Activated CD4-positive, CD25-positive, alpha-beta regulatory T cell treated with anti-CD3 and anti-CD28 coated beads, Interleukin-2, amount 50 U/mL, for 72 hours (primary cell): ENCODE measurements at regions not wholly inside any gene's neighbourhood (a gene's known extent, or its start where the extent isn't known, plus 50 kb on each side); places are given as distances from the start of the nearest gene placed in this dataset.
"Not testable (repeated sequence)": the region's sequence is repeated elsewhere in the genome, so short reads cannot be mapped to it uniquely, and the experiment has no call there.

Experiments
- DNase-seq: peaks from one replicate; pipeline ENCODE4 v3.0.0; 2021

DNA sequence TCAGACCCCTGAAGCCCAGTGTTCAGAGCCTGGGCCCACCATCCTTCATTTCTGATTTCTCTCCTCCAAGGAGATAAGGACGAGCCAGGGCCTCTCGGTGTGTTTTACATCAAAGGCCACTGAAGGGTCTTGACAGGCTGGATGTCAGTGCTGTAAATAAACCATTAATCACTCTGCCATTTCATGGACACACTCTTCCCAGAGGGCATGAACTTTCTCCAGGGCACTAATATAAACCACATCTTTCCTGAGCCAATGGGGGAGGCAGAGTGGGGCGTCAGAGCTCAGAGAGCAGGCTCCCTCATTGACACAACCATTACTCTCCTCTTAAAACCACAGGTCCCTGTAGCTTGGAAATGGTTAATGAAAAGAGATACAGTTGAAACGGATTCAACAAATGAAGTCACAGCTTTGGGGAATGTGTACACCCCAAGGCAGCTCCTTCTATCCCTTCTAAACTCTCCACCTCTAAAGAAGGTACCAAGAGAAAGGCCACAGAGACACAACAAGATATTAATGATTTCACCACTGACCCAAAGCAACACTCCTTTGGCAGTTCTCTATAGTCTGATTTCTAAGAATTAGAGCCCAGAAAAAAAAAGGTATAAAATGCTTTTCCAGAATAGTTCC is 200.6 kb downstream of the CHIC2 start:
- no peak for DNase-seq

DNA sequence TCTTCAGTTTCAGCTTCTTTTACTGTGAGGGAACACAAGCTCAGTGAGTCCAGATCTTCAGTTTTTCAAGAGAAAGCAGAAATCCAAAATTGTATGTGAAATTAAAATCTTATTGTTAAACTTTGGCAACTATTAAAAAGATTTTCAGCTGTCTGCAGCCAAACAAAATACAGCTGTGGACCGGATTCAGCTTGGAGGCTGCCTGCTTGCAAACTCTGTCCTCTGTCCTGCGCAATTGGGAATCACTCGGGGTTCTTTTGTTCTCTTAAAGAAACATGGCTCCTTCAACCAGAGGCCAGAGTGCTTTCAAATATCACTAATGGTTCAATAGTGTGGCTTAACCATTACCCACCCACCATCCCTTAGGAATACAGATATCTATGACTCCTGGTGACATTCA is 201.2 kb downstream of the CHIC2 start:
- no peak for DNase-seq

DNA sequence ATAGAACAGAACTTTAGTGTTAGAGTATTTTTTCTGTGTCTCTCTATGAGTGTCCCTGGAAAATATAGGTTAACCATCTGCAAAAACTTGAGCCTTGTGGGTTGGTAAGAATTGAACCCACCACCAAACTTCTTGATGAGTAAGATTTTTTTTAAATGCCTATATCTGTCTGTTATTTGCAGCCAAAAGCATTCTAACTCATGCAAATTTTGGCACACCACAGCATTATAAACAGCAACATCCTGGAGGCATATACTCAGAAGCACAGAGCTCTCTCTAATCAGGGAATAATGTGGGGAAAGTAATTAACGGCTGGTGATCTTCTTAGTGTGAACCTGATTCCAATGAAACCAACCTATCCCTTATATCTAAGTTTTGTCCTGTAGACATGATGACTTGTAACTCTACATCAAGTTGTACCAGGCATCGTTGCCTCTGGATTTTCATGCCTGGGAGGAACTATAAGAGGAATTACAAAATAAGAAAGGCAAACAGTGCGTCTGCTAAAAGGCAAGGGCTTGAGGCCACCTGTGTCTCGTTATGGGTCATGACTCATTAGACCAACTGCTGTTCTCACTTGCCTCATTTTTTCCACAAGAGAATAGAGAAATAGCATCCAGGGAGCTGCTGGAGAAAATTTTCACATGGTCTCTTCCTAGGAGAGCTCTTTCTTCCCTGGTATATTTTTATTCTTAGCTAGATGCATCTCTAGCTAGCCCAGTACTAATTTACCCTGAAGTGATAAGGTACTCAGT is 202.4 kb downstream of the CHIC2 start:
- DNase-seq = no peak

DNA sequence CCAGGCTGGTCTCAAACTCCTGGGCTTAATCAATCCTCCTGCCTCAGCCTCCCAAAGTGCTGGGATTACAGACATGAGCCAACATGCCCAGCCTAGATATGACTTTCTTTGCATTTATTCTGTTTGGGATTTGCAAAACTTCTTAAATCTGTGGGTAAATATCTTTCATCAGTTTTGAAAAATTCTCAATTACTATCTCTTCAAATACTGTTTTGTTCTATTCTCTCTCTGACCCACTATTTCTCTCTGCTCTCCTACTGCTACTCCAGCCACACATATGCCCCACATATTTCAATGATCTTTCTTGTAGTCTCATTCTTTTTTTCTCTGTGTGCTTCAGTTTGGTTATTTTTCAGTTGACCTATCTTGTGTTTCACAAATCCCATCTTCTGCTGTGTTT is 205.1 kb downstream of the CHIC2 start:
- DNase-seq = no peak

DNA sequence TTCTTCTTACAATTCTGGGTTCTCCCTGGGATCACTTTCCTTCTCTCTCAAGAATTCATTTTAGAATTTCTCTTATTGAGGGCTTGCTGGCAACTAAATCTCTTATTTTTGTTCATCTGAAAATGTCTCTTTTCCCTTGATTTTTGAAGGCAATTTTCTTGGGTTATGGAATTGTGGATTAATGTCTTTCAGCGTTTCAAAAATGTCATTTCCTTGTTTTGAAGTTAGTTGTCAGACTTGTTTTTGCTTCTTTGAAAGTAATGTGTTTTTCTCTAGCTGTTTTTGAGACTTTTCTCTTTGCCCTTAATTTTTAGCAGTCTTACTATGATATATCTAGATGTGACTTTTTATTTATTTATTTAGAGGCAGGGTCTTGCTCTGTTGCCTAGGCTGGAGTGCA is 205.7 kb downstream of the CHIC2 start:
- no peak for DNase-seq

DNA sequence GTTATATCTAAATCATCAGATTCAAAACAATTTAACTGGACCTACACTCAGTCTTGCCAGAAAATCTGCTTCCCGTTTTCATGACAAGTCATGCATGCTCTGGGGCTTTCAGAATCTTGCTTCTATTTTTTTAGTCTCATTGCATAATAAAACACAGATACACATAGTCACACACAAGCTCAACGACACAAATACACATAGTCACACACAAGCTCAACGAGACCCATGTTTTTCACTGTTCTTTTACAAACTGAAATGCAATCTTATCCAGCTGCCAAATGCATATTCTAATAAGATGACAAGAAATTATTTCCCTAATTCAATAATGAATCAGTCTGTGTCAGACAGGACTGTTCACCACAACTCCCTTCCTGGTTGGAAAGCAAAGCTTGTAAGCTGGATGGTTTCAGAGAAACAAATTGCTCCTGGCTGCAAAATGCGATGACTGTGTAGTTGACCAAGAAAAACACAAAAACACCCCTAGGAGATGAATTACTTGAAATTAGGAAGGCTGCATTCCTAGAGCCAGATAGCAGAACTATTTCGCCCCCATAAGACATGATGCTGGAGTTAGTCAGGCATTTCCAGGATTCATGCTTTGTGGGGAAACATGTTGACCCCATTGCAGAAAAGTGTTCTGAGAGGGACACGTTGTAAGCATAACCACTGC is 208.7 kb downstream of the CHIC2 start:
- no peak for DNase-seq

DNA sequence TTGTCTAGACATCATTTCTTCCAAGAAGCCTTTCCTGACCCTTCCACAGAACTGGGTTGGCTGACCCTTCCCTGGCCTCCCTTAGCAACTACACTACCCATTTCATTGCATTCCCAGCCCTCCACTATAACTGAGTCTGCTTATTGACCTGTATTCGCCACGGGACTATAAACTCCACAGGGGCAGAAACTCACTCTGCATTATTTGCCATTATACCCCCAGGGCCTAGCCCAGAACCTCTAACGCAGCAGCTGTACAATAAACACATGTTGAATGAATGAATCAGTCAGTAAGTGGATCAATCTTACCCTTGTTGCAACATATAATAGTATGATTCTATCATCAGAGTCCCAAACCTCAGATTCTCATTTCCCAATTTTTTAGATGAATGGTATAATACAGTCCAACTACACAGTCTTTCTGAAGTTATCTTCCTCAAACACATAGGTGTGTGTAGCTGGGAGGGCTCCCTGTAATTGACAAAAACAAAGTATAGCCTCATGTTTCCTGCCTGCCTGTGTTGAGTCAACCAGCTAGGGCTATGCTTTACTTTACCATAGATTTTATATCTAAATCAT is 209.3 kb downstream of the CHIC2 start:
- DNase-seq = no peak

DNA sequence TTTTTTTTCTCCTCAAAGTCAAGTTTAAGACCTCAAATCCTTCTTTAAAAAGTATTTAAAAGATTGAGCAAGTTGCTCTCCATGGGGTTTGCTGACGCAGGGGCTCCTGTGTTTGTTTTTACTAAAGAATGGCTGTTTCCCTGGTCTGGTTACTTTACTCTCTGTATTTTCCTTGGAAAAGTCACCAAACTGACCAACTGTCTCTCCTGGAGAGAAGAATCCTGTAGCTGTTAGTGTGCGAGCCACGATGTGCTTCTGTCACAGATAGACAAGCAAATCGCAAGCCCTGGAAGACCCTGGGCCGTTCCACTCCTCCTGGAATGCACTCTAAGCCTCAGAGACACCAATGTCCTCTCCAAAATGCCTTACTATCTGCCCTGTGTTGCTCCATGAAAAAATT is 212.1 kb downstream of the CHIC2 start:
- DNase-seq = no peak

DNA sequence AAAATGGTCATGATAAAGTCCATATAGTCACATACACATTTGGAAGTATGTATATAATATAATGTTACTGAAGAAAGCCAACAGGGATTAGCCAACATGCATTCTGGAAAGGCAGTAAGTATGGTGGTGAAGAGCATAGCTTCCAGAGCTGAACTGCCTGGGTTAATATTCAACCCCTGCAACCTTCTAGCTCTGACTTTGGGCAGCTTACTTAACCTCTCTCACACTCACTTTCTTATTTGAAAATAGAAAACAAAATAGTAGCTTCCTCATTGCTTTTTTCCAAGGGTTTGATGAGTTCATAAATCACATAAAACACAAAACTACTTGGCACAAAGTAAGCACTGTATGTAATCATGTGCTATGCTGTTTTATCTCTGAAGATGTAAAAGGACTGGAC is 216.4 kb downstream of the CHIC2 start:
- DNase-seq = no peak

DNA sequence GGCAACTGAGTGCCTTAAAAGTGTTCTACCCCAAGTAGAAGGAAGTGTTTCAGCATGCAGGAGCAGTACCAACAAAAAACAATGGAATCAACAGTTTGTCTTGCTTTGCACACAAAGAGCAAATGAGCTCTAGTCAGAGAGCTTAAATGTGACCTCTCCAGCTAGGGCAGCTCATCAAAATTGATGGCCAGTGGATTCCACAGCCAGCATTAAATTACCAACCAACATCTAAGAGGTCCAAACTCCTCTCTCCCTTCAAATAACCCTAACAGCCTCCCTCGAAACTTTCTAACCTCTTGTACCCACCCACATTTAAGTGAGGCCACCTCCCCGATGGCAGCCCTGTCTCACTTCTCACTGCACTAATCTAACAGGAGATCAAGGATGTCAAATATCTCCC is 219.9 kb downstream of the CHIC2 start:
- DNase-seq = no peak

DNA sequence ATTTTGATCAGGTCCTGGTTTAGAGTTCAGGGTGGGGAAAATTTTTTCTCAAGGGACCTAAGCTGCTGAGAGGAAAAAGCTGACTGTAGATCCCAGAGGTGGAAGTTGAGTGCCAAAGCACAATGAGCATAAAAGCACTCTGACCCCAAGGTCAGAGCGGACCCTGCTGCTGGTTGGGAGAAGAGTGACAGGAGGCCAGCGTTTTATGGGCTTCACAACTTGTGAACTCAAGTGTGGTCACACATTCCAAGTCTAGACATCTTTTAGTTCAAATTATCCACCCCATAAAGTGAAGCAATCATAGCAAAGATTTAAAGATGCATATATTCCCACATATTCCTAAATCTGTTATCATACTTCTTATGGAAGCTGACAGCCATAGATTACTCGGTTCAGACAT is 220.3 kb downstream of the CHIC2 start:
- DNase-seq = no peak

DNA sequence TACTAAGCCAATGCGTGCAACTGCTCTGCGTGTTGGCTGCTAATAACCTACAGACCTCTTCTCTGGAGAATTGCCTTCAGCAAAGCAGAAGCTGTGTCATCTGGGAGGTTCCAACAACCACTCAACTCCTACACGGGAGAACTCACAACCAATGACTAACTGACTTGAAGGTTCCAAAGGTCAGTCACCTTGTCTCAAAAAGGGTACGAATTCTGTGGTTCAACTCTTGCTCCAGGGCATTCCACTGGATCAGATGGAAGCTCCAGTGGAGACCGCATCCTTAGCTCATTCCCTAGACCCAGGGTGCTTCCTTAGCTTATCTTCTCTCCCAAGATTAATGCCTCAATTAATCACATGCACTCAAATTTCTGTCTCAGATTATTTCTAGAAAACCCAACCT is 222.7 kb downstream of the CHIC2 start:
- no peak for DNase-seq

DNA sequence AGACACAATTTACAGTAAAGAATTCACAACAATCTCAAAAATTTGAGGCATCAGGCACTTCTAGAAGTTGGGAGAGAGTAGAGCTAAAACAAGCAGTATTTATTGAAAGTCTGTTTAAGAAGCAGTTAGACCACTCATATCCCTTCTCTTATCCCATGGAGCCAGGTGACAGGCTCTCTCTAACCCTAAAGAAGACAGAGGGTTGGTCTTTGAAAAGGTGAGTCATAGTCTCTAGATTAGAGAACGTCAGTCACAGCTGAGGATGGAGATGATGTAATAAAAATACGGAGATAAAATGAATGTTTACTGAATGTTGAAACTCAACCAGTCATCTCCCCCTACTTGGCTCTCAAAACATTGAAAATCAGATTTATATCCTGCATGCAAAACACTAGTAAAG is 223.8 kb downstream of the CHIC2 start:
- DNase-seq = no peak

DNA sequence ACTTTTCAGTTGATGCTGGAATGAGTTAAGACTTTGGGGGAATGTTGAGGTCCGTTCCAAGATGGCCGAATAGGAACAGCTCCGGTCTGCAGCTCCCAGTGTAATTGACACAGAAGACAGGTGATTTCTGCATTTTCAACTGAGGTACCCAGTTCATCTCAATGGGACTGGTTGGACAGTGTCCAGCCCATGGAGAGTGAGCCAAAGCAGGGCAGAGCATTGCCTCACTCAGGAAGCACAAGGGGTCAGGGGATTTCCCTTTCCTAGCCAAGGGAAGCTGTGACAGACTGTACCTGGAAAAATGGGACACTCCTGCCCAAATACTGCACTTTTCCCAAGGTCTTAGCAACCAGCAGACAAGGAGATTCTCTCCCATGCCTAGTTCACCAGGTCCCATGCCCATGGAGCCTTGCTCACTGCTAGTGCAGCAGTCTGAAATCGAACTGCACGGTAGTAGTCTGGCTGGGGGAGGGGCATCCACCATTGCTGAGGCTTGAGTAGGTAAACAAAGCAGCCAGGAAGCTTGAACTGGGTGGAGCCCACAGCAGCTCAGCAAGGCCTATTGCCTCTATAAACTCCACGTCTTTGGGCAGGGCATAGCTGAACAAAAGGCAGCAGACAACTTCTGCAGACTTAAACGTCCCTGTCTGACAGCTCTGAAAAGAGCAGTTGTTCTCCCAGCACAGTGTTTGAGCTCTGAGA is 231.0 kb downstream of the CHIC2 start:
- not testable (repeated sequence) for DNase-seq

DNA sequence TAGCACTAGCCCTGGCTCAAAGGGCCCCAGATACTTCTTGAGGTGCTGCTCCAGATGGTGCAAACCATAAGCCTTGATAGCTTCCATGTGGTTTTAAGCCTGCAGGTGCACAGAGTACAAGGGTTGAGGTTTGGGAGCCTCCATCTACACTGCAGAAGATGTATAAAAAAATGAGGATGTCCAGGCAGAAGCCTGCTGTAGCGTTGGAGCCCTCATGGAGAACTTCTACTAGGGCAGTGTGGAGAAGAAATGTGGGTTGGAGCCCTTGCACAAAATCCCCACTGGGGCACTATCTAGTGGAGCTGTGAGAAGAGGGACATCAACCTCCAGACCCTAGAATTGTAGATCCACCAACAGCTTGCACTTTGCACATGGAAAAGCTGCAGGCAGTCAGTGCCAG is 231.9 kb downstream of the CHIC2 start:
- no peak for DNase-seq

DNA sequence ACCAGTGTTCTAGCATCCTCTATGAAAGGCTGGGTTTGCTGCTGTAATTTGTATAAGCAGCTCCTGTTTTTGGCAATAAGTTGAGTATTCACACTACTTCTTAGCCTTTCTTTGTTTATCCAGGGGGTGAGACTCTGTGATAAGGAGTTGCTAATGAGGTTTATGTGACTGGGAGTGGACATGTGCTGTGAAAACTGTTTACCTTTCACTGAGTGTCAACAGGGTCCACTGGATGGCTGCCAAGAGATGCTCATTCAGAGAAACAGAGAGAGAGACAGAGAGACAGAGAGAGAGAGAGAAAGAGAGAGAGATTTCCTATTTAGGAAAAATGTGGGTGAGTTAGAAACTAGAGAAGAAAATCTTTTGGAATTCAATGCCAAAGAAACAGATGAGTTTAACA is 233.9 kb downstream of the CHIC2 start:
- no peak for DNase-seq

DNA sequence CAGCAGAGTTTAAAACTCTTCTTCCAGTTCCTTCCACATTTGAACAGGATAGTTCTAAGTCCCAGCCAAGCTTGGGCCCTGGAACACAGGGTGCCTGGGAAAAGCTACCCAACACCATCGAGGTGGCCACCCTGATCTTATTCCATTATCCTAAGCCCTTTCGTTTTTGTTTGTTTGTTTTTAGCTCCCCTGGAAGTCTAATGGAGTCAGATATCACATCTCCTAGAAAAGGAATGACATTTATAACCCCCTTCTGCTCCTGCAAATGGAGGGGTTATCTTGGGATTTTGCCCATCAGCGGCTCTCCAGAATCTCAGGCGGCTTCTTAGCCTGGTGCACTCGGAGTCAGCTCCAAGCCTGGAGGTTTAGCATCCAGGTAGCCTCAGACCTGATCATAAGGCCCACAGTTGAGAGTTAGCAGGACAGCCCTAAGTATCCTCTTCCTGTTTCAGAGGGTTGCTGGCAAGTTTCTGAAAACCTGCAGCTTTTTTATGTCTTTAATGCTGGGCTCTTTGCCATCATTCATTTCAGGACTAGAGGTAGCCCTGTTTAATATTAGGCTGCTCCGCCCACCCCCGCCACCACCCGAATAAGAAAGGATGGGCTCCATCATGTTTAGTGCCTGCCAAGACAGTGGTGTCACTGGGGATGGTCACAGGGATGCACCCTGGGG is 230.0 kb upstream of the LNX1 start:
- no peak for DNase-seq

DNA sequence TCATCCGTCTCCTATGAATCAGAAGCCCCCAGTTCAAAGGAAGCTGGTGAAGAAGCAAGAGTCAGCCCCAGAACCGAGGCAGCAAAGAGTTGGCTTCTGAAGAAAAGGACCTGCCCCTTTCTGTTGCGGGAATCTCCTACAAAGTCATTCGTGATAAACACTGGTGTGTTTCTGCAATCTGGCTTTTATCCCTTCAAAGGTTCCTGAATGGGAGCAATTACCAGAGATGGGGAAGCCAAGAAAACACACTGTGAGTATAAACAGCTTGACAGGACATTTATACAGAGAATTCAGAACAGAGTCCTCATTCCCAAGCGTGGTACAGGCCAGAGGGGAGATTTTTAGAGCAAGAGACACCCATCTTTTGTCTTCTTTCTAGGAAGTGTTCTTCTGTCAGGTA is 226.8 kb upstream of the LNX1 start:
- no peak for DNase-seq

DNA sequence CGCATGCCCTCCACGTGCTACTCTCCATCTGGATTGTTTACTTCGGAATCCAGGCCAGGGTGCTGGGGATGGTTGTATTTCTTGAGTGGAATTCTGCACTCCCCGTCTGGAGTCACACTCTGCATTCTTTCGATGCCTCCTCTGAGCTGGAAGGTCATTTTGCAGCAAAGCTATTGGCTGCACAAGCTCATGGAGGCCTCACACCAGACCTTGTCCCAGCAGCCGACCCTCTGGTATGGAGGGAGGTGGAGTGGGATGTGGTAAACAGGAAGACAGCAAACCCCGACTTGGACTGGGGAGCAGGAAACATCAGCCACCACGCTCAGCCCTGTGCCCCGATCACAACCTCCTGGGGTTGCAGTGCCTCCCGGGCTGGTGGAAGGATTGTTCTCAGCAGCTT is 225.3 kb upstream of the LNX1 start:
- DNase-seq = no peak

DNA sequence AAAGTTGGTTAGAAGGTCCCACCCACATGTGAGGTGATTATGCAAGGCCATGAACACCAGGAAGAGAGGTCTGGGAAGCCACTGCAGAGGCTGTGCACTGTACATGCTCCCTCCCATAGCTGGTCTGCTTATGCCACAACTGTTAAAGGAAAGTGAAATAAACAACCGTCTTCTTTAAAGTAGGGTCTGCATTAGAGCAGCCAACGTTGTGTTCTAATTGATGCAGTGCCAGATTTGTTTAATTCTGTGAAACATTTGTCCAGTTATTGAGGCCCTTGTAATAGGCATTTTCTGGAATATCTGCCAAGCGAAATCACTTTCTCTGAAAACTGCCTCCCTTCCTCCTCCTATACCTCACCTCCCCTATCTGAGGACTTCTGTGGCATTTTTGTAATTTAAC is 224.0 kb upstream of the LNX1 start:
- no peak for DNase-seq

DNA sequence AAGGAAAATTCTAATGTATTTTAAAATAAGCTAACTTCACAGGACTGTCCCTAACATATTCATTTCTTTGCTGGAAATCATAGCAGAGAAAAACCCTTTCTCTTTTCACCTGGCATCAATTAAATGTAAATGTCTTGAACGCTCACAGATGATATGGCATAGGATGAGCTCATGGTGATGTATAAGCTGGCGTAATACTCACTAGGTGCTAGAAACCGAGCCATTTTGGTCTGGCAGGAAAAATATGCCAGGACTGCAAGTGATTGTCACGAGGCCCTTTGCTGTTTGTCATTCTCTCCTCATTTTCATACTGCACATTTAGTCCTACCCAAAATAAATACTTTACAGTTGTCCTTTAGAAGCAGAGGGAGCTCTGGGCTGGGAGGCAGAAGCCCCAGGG is 222.7 kb upstream of the LNX1 start:
- no peak for DNase-seq

DNA sequence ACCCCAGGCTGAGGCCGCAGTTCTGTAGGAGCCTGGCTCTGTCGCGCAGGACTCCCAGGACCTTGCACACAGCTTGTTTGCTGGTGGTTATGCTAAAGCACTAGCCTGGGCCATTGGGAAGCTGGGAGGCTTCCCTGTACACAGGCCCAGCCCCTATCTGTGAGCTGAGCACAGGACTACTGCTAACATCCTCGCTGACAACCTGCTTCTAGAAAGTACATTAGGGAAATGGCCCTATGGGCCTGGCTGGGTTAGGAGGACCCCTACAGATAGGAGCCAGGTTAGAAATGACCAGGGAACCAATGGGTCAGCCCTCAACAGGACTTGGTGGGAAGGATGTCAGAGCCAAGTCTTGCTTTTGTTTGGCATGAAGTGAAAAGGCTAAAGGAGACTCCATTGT is 219.4 kb upstream of the LNX1 start:
- no peak for DNase-seq

DNA sequence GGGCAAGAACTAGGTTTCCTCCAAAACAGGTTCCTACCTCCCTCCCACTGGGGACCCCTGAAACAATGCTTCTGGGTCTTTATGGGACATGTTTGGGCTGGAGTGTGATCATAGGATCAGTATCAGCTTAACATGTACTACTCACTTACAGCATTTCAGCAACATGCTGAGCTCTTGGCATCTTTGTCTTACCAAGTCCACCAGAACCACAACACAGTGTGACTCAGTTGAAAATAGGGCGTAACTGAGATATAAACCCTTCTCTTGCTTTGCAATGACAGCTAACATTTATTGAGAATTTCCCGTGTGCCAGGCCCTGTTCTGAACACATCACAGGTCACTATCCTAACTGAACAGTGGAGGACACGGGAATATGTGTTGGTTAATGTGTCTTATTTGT is 218.5 kb upstream of the LNX1 start:
- no peak for DNase-seq
